ENCODE measurements at regions not wholly inside any gene's neighbourhood (a gene's known extent, or its start where the extent isn't known, plus 50 kb on each side); places are given as distances from the start of the nearest gene placed in this dataset.
"Not testable (repeated sequence)": the region's sequence is repeated elsewhere in the genome, so short reads cannot be mapped to it uniquely, and the experiment has no call there.

DNA sequence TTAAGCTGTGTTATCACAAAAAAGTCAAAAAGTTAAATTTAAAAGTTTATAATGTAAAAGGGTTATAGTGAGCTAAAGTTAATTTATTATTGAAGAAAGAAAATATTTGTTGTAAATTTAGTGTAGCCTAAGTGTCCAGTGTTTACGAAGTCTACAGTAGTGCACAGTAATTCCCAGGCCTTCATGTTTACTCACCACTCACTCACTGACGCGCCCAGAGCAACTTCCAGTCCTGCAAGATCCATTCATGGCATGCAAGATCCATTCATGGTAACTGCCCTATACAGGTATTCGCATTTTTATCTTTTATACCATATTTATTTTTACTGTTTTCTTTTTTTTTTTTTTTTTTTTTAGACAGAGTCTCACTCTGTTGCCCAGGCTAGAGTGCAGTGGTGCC, 69.5 kb downstream of the TPRA1 start:
- no peak for DNase-seq

DNA sequence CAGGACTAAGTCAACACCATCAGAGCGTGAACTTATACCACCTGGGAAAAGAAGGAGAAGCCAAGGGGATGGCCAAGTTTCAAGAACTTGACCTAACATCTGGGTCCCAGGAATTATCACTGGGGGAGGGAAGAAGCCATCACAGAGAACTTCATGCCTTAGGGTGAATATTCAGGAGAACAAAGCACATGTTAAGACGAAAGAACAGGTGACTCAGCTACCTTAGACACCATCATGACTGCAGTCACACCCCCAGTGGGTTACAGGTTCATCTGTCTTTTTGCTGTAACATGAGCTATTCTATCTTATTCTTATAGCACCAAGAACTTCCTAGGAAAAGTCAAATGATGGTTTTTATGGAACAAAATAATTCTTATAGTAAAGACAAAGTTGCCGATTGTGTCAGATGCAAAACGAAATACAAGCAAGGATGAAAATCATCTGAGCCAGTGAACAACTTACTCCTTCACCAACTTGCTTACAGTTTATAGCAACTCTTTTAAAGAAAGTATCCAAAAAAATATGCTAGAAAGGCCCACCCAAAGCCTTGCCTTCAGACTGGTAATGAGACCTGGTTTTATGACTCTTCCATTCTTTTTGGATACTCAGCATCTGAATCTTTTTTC, 72.0 kb downstream of the TPRA1 start:
- no peak for DNase-seq

DNA sequence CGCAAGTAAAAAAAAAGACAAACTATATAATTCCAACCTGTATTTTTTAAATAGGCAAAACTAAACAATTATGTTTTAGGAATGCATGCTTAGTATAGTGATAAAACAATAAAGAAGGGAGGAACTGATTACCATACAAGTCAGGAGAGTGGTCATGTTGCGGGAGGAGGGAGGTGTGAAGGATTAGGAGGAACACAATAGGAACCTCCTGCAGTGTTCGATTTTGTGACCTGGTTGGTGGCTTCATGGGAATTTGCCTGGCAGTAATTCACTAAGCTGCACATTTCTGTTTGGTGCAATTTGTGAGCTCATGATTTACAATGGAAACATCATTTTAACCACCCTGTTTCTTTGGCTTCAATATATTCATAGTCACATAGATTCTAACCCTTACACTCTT, 78.3 kb downstream of the TPRA1 start:
- no peak for DNase-seq

DNA sequence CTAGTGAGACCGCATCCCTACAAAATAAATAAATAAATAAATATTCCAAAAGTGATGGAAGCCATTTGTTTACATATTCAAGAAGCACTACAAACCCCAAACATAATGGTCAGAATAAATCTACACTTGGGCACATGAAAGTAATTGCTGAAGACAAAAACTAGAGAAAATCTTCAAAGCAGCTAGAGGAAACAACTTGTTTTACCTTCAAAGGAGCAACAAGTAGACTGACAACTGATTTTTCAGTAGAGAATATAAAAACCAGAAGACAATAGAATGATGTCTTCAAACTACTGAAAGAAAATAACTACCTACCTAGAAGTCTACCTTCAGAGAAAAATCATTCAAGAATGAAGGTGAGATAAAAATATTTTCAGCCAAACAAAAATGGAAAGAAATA, 89.4 kb downstream of the TPRA1 start:
- DNase-seq = no peak

DNA sequence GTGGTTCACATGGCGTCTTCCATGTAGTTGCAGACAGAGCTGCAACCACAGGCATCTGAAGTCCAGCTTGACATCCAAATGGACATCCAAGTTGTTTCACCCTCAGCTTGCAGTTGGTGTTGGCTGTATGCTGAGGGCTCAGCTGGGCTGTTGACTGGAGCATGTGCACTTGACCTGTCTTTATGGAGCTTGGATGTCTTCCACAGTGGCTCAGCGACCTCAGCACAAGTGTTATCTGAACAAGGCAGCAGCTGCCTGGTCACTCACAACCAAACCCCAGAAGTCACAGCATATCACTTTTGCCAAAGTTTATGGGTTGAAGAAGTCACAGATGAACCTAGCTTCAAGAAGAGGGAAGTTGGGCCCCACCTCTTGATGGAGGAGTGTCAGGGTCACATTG, 92.9 kb downstream of the TPRA1 start:
- no peak for DNase-seq

DNA sequence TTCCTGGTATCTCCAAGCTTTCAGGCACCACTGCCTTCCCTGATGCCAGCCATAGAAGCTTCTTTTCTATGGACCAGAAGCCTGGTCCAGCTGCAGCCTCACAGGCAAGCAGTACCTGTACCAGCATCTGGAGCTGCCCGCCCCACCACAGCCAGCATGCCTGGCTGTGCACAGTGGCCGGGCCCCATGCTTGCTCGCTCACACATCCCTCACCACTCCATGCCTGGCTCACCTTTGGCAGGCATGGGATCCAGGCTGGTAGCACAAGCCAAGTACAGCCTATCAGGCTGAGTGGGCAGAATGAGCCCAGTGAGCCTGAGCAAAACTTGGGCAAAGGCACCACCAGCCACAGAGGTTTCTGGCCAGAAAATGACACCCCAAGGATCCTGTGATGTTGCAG, 93.4 kb downstream of the TPRA1 start:
- no peak for DNase-seq

DNA sequence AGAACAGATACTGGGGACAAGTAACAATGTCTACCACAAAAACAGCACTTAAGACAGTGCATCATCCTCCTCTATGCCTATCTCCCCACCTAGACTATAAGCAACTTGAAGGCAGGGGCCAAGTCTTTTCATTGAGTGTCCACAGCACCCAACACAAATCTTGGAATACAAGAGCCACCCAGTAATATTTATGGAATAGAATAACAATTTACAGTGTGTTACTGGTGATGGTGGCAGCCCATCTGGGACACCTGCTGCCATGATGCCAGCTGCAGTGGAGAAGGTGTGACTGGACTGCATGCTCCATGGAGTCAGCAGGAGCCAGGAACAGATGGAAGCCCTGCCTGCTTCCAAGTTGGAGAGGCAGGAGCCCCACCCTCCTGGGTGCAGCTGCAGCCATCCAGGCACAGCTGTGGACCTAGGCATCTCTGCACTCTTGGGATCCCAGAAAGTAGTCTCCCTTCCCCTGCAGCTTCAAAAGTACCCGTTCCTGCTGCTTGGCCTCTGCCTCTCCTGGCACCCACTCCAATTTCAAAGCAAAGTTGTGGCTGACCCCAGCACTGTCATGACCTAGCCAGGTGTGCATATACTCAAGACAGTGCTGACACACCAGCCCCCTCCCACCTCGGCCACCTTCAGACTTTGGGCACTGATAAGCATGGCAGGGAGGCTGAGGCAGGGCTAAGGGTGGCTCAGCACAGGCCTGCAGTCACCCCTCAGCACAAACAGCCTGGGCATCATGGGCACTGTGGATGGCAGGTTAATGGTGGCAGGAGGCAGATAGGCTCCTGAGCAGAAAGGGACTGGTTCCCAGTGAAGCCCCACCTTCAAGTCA, 94.5 kb downstream of the TPRA1 start:
- DNase-seq = no peak

DNA sequence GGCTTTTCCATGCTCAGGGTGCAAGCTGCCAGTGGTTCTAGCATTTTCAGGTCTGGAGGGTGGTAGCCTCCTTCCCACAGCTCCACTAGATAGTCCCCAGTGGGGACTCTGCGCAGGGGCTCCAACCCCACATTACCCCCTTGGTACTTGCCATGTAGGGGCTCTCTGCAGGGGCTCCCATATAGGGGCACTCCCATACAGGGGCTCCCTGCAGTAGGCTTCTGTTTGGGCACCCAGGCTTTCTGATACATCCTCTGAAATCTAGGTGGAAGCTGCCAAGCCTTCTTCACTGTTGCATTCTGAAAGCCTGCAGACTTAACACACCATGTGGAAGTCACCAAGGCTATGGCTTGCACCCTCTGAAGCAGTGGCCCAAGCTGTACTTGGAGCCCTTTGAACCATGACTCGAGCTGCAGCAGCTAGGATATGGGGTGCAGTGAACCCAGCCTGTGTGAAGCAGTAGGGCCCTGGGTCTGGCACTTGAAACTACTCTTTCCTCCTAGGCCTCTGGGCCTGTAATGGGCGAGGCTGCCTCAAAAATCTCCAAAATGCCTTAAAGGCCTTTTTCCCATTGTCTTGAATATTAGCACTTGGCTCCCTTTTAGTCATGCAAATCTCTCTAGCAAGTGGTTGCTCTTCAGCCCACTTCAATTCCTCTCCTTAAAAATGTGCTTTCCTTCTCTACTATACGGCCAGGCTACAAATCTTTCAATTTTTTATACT, 96.4 kb downstream of the TPRA1 start:
- DNase-seq = no peak

DNA sequence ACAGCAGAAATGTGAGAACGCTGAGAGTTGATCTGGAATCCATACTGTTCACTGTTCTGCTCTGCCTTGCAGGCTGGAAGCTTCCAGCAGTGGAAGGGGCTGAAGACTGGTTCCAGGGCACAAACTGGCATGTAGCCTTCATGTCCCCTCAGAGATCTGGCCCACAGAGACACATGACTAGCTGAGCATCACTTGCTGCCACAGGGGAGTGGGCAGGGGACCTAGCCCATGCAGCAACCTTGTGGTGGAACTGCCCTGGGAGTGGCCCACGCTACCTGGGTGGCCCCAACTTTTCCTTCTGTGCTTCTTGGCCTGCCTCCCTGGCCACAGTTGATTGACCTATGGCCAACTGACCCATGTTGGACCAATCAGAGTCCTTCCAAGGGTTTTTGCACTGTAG, 98.1 kb downstream of the TPRA1 start:
- no peak for DNase-seq

DNA sequence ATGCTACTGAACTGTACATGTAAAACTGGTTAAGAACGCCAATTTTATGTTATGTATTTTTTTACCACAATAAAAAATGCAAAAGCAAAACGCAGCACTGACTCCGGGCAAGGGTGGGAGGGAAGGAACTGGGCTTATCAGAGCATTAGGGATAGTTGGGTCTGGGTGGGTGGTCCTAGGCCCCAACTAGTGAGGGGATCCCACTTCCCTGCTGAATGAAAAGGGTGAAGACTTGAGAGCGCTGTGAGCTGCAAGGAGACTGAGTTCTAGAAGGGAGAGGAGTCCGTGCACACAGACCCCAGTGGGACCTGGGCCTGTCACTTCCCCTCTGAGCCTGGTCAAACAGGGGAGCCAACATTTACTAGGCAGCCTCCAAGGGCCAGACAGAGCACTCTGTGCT, 98.6 kb downstream of the TPRA1 start:
- DNase-seq = no peak

DNA sequence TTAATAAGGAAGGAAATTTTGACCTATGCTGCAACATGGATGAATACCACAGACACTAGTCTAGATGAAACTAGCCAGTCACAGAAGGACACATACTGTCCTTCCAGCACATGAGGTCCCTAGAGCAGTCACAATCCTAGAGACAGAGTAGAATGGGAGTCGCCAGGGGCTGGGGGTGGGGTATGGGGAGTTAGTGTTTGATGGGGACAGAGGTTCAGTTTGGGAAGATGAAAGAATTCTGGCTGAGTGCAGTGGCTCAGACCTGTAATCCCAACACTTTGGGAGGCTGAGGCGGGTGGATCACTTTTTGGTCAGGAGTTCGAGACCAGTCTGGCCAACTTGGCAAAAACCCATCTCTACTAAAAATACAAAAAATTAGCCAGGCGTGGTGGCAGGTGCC, 99.2 kb downstream of the TPRA1 start:
- DNase-seq = no peak

DNA sequence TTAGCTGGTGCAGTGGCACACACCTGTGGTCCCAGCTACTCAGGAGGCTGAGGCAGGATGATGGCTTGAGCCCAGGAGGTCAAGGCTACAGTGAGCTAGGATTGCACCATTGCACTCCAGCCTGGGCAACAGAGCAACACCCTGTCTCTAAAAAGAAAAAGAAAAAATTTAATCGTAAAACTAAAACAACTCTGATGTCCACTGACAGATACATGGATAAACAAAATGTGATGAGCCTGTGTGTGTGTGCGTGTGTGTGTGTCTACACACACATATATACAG, 99.6 kb downstream of the TPRA1 start:
- not testable (repeated sequence) for DNase-seq

DNA sequence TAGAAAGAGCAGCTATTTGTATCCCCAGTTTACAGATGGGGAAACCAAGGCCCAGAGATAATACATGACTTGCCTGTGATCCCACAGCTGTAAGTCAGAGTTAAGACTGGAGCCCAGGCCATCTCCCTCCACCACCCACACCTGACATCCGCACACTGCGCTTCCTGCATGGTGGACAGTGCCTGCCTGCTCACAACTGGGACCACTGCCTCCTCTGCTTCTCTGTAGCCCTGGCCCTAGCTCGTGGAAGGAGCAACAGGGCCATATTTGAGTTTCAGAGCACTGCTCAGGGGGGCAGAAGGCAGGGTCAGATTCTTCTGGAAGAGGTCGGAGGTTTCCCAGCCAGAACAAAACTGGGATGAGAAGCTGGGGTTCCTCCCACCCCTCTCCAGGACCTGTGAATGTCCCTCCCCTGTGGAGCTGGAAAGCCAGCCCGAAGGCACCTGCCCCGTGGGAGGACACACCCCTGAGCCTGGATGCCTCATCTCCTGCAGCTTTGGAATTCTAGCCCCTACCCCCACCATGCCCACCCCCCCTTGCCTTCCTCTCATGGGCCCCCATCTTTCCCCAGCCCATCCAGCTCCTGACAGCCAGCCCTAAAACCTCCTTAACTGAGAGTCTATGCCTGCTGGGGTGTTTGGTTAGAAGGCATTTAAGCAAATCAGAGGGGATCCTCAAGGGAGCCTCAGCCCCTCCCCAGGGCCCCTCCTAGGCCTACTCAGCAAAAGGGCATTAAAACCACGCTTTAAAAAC, 100.1 kb downstream of the TPRA1 start:
- no peak for DNase-seq

DNA sequence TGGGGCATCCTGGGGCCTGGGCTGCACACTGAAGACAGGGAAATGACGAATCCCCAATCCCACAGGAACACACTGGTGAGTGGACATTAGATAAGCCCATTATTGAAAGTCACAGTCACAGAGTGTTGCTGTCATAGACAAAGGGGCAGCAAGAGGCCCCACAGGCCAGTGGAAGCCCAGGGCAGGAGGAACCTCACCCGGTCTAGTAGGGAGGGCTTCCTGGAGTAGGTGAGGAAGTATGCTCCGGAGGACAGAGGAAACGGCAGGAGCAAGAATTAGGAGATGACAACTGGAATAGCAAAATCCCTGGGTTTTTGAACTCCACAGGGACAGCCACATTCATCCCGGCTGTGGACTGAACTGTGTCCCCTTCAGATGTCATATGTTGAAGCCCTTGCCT, 101.2 kb downstream of the TPRA1 start:
- DNase-seq = no peak

DNA sequence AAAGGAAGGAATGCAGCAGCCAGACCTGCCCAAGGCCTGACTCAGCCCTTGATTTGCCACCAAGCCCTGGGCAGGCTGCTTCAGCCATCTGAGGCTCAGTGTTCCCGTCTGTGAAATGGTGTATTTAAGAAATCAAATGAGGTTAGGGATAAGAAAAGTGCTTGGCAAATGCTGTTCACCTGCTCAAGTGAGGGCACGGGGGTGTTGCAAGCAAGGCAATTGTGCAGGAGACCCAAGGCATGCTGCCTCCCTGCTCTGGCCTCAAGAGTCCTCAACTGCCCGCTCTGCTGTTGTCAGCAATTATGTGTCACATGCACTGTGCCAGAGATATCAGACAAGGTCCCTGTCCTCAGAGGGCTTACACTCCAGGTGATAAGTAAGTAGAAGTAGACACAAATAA, 101.8 kb downstream of the TPRA1 start:
- no peak for DNase-seq

DNA sequence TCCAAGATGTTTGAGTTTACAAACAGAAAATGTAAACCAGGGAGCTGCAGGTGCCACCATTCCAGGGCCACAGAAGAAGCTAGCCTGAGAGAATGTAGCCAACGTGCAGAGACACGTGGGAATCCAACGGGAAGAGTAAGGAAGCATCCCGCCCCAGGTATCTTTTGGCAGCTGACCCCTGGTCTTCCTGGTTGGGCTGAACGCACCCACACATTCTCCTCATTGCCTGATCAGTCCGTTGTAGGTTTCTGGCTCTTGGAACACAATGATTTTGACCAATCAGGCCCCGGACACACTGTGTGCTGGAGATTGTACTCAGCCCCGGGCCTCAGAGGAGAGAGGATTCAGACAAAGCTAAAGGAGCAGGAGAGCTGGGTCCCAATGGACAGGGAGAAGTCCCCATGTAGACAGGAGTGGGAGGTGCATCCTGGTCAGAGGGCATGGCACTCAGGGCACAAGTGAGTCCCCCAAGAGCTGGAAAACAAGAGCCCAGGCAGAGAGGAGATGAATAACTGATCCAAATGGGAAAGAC, 102.3 kb downstream of the TPRA1 start:
- no peak for DNase-seq

DNA sequence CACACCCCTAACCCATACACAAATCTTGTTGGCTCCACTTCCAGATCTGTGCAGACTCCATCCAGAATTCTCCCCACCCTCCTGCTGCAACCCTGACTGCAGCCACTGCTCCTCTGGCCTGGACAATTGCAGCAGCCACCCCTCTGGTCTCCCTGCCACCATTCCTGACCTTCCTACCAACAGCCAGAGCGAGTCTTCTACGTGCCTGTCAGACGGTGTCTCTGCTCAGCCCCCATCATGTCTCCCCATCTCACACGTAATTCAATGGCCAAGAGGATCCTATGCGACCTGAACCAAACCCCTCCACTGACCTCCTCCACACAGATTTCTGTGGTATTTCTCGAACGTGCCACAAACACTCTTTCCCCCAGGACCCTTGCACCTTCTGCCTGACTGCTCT, 103.3 kb downstream of the TPRA1 start:
- DNase-seq = no peak

DNA sequence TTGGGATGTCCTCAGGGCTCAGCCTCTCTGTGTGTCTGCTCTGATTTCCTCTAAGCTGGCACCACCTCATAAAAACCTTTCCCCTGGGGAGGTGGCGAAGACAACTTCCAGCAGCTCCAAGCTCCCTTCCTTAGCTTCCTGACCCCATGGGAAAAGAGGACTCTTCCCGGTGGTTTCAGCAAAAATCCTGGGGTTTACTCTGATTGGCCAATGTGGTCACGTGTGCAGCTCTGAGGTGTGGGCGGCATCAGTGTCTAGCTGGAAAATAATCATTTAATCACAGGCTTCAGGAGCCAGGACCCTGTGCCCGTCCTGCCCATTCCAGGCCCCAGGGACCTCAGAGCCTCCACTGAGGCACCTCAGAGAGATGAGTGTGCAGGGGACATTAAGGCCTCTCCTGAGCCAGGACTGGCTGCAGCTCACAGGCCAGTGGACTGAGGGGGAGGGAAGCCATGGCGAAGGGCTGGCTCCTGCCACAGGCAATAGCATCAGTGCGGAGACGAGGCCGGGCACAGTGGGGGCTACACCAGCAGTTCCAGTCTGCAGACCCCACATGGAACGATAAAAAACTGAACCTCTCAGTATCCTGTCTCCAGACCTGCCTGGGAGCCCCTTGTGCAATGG, 104.1 kb downstream of the TPRA1 start:
- DNase-seq = no peak

DNA sequence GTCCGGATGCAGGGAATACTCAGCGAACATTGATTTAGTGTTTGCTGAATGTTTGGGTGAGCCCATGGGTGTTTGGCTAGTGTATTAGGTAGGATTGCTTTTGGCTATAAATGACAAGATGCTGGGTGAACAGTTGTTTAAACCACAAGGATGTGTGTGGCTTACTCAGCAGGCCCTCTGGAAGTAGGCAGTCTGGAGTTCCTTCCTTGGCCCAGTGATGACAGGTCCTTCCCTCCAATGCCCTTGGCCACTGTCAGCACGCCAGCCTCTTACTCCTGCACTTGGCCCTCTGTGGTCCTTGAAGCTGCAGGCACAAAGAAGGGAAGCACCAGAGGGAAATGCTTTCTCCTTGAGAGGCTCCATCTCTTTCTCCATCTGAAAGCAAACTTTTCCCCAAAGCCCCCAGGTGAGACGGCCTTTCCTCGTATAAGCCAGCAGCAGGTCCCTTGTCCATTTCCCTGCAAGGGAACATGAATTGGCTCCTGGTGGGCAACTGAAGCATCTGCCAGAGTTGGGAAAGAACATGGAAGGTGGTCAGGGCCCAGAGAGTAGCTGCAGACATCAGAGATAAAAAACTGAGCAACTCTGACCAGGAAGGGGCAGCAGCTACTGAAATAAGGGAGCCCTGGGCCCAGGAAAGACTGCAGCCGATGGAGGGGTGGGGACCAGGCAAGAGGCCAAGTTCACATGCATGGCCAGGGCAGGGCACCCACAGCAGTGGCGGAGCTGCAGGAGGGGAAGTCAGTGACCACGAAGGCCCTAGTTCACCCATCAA, 105.0 kb downstream of the TPRA1 start:
- no peak for DNase-seq

DNA sequence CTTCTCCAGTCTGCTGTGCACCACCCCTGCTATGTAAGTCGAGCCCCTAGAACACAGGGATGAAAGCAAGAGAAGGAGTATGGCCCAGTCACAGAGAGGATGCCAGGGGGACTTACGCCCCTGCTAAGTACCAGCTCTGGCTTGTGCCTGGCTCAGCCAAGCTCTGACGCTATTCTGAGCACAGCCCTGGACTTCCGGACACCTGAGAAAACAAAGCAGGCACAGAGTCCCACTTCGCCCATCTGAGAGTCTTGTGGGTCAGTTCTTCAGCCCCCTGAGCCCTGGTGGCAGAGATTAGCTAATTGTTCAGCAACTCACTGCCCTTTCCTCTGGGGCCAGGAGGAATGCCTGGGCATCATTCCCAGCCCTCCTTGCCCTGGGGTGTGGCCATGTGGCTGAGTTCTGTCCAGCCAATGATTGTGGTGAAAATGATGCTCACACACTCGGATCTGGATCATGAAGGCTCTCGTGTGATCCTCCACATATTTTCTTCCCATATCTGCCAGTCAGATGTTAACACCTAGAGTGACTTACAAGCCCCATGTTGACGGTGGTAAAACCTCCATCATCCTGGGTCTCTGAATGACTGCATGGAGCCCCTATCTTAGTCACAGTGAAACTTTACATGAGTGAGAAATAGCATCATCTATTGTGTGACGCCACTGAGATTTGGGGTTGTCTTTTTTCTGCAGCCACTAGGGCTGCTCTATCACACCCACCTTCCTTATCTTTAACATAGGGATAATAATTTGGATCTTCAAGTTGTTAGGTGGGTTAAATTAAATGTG, 105.7 kb downstream of the TPRA1 start:
- no peak for DNase-seq

DNA sequence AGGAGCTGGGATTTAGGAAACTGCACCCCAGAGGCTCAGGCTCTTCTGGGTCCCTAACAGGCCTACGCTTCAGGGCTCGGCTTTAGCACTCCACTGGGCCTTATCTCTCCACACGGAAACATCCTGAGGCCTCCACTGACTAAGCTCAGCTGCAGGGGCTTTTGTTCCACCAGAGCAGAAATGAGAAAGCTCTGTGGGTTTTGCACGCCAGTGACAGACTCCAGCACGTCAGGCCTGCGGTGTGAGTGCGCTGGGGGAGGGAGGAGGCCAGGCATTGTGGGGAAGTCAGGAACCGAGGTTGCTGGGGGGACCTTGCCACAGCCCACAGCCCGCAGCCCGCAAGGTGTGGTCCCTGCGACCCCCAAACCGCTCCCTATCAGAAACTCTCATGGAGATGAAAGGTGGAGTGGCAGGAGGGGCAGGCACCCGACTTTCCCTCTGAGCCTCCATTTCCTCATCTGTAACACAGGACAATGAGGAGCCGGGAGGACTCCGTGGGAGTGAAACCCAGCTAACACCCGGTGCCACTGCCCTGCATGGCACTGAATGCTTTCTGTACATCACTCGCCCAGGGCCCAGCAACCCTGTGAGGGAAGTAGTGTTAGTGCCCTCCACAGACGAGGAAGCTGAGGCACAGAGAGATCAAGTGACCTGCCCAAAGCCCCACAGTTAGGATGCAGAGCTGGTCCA, 106.5 kb downstream of the TPRA1 start:
- DNase-seq = peak; percentile 69

All from hematopoietic multipotent progenitor cell treated with erythropoietin and hydrocortisone succinate and interleukin-3 and kit ligand, for 6 days (in vitro differentiated cells).